LNCAP (cell line): ENCODE measurements at regions not wholly inside any gene's neighbourhood (a gene's known extent, or its start where the extent isn't known, plus 50 kb on each side); places are given as distances from the start of the nearest gene placed in this dataset.

Experiments
- CTCF ChIP-seq: fragments of 450-650 bp; IDR thresholded peaks from 2 replicates; pipeline ENCODE4 v1.5.1; 2017; ENCODE audit warnings: mild to moderate bottlenecking

DNA sequence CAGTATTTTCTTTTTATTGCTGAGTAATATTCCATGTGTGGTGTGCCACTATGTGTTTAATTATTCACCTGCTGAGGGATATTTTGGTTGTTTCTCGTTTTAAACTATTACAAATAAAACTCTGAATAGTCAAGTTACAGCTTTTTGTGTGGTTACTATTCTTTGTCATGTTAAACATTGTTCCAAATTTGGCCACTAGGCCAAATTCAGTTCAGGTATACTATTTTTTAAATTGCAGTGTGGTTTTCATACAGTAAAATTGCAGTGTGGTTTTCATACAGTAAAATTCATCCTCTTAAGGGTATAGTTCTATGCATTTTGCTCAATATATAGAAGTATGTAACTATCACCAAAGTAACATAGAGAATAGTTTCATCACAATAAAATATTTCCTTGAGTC lies 97.4 kb upstream of the FAM3C start:
- no peak for TF ChIP-seq CTCF

GRCh38 chr7:121490309-121490708 lies 94.2 kb upstream of the FAM3C start:
- no peak for TF ChIP-seq CTCF

- TF ChIP-seq CTCF, result no peak
These were observed 93.3 kb upstream of the FAM3C start for GRCh38 chr7:121489440-121489839.

DNA sequence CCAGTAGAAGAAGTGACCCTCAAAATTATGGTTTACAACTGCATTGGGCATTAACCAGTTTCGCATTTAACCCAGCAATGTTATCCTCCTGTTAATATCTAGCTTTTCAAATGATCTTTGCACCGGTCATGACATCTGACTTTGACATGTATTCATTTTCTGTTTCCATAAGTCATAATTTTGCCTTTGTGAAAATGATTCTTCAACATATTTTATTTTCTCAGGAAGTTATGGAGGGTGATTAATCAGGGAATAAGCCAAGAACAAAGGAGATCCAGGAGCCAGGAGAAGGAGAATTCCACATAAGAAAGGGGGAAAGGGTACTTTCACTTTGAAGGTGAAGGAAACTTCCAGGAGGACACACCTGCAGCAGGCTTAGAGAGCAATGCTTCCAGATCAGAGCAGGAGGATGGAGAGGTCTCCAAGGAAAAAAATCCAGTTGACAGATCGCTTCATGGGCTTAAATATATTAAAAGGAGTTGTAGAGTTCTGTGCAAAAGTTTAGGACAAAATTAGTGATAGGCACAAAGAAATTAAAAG lies 92.1 kb upstream of the FAM3C start:
- no peak for TF ChIP-seq CTCF

- TF ChIP-seq CTCF, result no peak
These were observed 90.5 kb upstream of the FAM3C start for GRCh38 chr7:121486590-121486989.

DNA sequence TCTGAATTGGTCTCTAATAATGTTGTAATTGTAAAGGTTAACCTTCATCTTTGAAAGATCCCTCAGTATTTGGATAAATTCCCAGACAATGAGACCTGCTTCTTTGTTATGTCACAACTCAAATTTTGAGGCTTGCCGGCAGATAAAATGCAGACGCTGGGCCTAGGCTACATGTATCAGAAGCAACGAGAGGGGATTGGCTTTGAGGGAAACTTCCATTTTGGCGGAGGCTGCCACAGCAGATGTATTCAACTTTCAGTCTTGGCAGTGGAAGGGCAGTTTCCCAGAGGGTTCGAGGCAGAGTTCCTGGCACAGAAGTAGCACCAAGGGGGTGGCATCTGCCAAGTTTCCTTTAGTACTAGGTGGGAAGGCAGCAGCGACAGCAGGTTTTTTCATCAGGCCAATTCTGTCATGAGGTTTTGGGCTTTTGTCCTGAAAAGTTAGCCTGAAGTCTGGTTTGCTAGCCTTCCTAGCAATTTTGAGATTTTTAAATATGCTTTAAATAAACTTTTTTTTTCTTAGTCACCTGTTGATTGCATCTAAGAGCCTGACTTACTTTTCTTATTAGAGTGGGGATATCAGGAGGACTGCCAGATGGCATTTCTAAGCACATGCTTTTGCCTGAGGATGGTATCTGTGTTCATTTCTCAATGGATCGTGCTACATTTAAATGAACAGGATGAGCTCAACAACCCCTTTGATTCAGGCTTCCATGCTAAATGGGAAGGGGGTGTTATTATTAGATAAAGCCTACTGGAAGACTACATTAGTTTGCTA lies 89.5 kb upstream of the FAM3C start:
- TF ChIP-seq CTCF, result no peak

DNA sequence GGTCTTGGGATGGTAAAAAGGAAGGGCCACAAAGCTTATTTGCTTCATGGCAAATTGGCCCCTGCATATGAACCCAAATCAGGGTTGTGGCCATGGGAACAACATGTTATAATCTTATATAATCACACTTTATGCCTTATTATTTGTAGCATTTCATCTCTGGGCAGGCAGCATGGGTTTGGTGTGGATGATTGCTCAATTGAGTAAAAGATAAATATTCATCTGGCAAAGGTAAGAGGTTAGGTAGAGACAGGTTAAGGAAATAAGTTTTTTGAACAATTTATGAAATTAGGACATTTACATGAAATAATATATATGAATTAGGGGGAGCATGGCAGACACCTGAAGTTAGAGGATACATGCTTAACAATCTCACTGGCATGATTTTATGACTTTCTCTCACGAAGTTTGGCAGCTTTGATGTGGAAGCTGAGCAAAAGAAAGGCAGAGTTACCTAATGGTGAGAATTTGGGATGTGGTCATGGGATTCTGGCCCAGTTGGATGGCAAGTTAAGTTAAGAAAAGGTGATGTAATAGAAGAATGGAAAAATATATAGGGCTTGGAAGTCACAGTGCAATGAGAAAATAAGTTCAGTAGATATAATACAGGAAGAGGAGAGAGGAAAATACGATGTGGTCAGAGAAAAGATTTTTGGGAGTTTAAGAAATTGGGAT lies 88.1 kb upstream of the FAM3C start:
- TF ChIP-seq CTCF, result no peak
